WI38 (cell line): ENCODE measurements at regions not wholly inside any gene's neighbourhood (a gene's known extent, or its start where the extent isn't known, plus 50 kb on each side); places are given as distances from the start of the nearest gene placed in this dataset.

Experiments
- H3K4me3 ChIP-seq: 2 replicates; pipeline ENCODE4 v1.5.1; 2011; ENCODE audit warnings: low read depth, mild to moderate bottlenecking, control low read depth, low read length
- TF ChIP-seq, protein P1 (sequence below): IDR thresholded peaks from 2 replicates; pipeline ENCODE4 v1.5.1; 2012; ENCODE audit warnings: low read depth, mild to moderate bottlenecking, control low read depth, low read length

DNA sequence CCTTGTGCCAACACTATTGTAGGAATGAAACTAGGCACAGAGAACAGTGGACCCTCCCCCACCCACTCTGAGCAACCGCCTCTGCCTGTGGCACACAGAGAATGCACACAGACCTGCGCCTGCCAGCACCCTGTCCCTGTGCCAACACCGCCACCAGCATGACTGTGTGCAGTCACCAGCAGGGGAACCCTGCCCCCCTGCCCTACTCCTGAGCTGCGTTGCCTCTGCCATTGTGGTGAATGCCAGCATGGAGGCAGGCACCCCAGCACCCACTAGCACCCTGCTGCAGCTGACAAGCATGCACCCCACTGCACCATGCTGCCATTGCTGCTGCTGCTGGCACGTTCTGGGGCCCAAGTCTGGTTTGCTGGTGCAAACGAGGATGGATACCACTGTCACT is 94.4 kb upstream of the PRLR start:
- no peak overlapping the region for H3K4me3 ChIP-seq
- TF ChIP-seq, protein P1, sequence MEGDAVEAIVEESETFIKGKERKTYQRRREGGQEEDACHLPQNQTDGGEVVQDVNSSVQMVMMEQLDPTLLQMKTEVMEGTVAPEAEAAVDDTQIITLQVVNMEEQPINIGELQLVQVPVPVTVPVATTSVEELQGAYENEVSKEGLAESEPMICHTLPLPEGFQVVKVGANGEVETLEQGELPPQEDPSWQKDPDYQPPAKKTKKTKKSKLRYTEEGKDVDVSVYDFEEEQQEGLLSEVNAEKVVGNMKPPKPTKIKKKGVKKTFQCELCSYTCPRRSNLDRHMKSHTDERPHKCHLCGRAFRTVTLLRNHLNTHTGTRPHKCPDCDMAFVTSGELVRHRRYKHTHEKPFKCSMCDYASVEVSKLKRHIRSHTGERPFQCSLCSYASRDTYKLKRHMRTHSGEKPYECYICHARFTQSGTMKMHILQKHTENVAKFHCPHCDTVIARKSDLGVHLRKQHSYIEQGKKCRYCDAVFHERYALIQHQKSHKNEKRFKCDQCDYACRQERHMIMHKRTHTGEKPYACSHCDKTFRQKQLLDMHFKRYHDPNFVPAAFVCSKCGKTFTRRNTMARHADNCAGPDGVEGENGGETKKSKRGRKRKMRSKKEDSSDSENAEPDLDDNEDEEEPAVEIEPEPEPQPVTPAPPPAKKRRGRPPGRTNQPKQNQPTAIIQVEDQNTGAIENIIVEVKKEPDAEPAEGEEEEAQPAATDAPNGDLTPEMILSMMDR, result no peak

DNA sequence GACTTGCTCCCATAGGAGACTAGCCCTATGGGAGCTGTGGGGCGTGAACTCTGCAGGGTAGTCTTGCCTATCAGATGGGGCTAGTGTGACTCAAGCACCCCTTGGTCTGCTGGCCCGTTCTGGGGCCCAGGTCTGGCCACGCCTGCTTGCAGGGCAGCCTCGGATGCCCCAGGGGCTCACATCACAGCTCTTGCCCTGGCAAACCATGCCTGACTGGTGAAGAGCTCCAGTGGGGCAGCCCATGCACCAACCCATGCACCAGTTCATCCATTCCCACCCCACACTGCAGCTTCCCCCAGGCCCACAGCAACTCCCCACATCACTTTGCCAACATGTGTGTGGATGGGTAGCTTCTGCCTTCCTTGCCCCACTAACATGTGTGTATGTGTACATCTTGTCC is 93.9 kb upstream of the PRLR start:
- TF ChIP-seq, protein P1, result no peak
- H3K4me3 ChIP-seq, result no peak overlapping the region

DNA sequence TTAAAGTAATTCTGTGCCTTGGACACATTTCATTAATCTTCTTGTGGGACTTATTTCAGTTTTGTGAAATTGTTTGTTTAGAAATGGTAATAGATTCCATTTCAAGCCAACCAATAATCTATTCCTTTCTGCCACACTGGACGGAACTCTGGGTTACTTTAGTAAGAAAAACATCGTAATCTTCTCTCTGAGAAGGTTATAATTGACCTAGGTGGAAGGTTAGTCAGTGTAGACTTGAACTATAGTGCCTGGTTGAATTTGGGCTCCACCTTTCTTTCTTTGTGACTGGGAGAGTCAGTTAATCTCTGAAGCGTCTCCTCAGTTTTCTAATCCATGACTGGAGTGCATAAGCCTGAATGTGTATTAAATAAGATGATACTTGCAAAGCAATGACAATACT is 89.7 kb upstream of the PRLR start:
- no peak overlapping the region for H3K4me3 ChIP-seq

DNA sequence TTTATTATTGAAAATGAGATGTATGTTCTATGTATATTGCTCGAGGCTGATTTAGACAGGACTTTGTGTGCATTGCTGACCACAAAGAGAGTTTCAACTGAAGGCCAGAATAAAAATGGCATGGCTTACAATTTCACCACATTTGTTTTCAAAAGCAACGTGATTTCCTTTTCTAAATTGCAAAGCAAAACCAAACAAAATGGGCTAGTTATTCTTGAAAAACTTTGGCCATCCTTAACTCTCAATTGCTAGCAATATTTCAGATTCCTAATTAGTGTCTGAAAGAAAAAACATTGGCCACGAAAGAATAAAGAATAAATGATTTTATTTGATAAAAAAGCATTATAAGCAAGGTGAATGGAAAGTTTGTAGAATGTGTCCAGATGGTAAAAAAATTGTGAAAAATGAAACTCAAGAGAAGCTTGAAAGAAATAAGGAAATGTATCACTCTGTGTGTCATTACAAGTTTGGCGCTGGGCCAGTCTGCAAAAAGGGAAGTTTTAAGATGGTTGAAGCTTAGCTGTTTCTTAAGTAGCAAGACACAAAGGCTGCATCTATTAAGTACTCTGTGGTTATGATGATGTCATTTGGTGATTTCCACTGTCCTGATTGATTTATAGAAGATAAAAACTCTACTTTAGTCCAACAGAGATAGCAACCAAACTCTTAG is 89.2 kb upstream of the PRLR start:
- TF ChIP-seq, protein P1, result no peak
- no peak overlapping the region for H3K4me3 ChIP-seq

More for the DNA sequence above, 89.7 kb upstream of the PRLR start:
- TF ChIP-seq, protein P1, result no peak

DNA sequence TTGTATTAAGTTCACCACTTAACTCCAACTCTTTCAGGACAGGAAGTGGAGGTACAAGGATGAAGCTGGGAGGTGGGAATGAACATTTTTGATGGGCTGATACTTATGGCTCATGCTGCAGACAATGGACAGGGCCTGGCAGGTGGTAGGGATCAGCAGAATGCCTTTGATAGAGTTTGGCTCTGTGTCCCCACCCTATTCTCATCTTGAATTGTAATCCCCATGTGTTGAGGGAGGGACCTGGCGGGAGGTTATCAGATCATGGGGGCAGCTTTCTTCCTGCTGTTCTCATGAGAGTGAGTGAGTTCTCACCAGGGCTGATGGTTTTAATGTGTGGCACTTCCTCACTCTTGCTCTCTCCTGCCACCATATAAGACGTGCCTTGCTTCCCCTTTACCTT is 87.3 kb upstream of the PRLR start:
- no peak overlapping the region for H3K4me3 ChIP-seq
- TF ChIP-seq, protein P1, result no peak

DNA sequence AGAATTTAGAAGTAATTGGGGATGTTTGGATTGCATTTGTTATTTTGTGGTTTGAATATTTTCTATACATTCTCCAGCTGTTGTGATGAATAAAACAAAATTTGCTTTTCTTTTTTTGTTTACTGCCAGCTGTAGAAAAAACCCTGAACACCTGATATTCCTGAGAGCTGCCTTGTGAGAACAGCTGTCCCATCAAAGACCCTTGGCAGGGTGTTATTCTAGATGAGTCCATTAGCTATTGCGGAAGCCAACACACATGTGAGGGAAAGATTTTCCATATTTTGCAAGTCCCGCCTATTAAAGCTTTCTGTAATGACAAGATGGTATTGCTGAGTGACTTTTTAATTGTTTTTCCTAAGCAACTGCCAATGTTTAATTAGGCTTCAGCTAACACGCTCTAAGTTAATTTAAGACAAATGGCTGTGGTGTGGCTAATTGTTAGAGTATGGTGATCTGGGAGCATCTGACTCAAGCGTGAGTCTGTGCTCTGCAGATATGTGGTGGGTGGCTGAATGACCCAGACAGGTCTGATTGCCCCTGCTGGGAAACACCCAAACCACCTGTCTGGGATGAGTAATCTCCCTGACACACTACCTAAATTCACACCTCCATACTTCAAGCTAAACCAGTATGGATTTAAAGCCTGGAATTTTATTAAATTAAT is 86.5 kb upstream of the PRLR start:
- H3K4me3 ChIP-seq, result no peak overlapping the region
- TF ChIP-seq, protein P1, result no peak

DNA sequence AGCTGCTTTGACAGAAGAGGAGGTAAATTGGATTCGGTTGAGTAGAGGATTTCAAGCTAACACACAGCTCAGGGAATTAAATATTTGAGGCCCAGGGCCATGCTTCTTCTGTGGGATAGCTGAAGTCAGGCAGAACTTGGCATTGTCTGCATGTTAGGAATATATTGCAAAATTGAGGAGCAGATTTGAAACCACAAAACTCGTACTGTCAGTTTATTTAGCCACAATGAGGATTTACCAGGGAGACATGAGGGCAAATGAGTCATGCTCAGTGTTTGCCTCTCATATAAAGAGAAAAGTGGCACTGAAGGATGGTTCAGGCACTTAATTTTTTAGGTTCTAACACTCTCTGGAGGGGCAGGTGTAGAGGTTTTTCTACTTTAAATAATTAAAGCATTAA is 83.0 kb upstream of the PRLR start:
- no peak overlapping the region for H3K4me3 ChIP-seq
- TF ChIP-seq, protein P1, result no peak
